H9 (cell line): ENCODE measurements at regions not wholly inside any gene's neighbourhood (a gene's known extent, or its start where the extent isn't known, plus 50 kb on each side); places are given as distances from the start of the nearest gene placed in this dataset.

ENCODE experiments used
- DNase-seq: peaks from one replicate; pipeline ENCODE4 v3.0.0-alpha.2; 2017
- H2AFZ ChIP-seq: one replicate; pipeline ENCODE4 v1.6.1; 2013; ENCODE audit warnings: mild to moderate bottlenecking, low read length, control low read depth, moderate library complexity
- H2AK5ac ChIP-seq: 2 replicates; pipeline ENCODE4 v1.6.1; 2013; ENCODE audit warnings: low read length, control low read depth, mixed read lengths; ENCODE audit not compliant: insufficient read length
- H2BK120ac ChIP-seq: one replicate; pipeline ENCODE4 v1.6.1; 2013; ENCODE audit warnings: low read depth, mild to moderate bottlenecking, low read length, control low read depth, inconsistent platforms; ENCODE audit not compliant: poor library complexity, severe bottlenecking
- H2BK12ac ChIP-seq: 2 replicates; pipeline ENCODE4 v1.6.1; 2013; ENCODE audit warnings: low read length, control low read depth, mixed read lengths, low read depth; ENCODE audit not compliant: insufficient read length
- H2BK15ac ChIP-seq: 2 replicates; pipeline ENCODE4 v1.6.1; 2013; ENCODE audit warnings: low read depth, low read length, control low read depth
- H2BK20ac ChIP-seq: one replicate; pipeline ENCODE4 v1.6.1; 2013; ENCODE audit warnings: low read depth, mild to moderate bottlenecking, low read length, control low read depth, inconsistent platforms; ENCODE audit not compliant: poor library complexity, severe bottlenecking
- H2BK5ac ChIP-seq: 2 replicates; pipeline ENCODE4 v1.6.1; 2013; ENCODE audit warnings: low read length, control low read depth, mixed read lengths; ENCODE audit not compliant: insufficient read length
- H3K14ac ChIP-seq: 2 replicates; pipeline ENCODE4 v1.6.1; 2013; ENCODE audit warnings: low read length, control low read depth; ENCODE audit not compliant: insufficient read depth
- H3K18ac ChIP-seq: 2 replicates; pipeline ENCODE4 v1.6.1; 2013; ENCODE audit warnings: low read depth, mild to moderate bottlenecking, mixed read lengths, low read length, control low read depth; ENCODE audit not compliant: insufficient read length
- H3K23ac ChIP-seq: 2 replicates; pipeline ENCODE4 v1.6.1; 2013; ENCODE audit warnings: low read length, control low read depth, mixed read lengths, low read depth; ENCODE audit not compliant: insufficient read length
- H3K23me2 ChIP-seq: 2 replicates; pipeline ENCODE4 v1.6.1; 2013; ENCODE audit warnings: low read depth, mild to moderate bottlenecking, mixed read lengths, low read length, control low read depth; ENCODE audit not compliant: insufficient read length, poor library complexity, severe bottlenecking
- H3K27ac ChIP-seq: 2 replicates; pipeline ENCODE4 v1.5.1; 2013; ENCODE audit warnings: low read length, control low read depth, mixed read lengths, low read depth; ENCODE audit not compliant: insufficient read length
- H3K27me3 ChIP-seq: 2 replicates; pipeline ENCODE4 v1.6.1; 2013; ENCODE audit warnings: low read length, control low read depth, inconsistent platforms; ENCODE audit not compliant: insufficient read depth
- H3K4ac ChIP-seq: 2 replicates; pipeline ENCODE4 v1.6.1; 2013; ENCODE audit warnings: low read depth, mild to moderate bottlenecking, control low read depth, inconsistent platforms, low read length, moderate library complexity
- H3K4me1 ChIP-seq: 2 replicates; pipeline ENCODE4 v1.6.1; 2013; ENCODE audit warnings: low read length, control low read depth, inconsistent platforms; ENCODE audit not compliant: insufficient read depth
- H3K4me2 ChIP-seq: 2 replicates; pipeline ENCODE4 v1.6.1; 2013; ENCODE audit warnings: low read length, control low read depth, mixed read lengths; ENCODE audit not compliant: insufficient read length, insufficient read depth
- H3K56ac ChIP-seq: 2 replicates; pipeline ENCODE4 v1.6.1; 2013; ENCODE audit warnings: low read depth, mild to moderate bottlenecking, mixed read lengths, low read length, control low read depth; ENCODE audit not compliant: insufficient read length
- H3K79me1 ChIP-seq: 2 replicates; pipeline ENCODE4 v1.6.1; 2013; ENCODE audit warnings: low read depth, mild to moderate bottlenecking, moderate library complexity, low read length, control low read depth, inconsistent platforms; ENCODE audit not compliant: insufficient read depth, poor library complexity, severe bottlenecking
- H3K79me2 ChIP-seq: 2 replicates; pipeline ENCODE4 v1.6.1; 2013; ENCODE audit warnings: low read length, control low read depth, inconsistent platforms; ENCODE audit not compliant: insufficient read depth
- H3K9ac ChIP-seq: 2 replicates; pipeline ENCODE4 v1.6.1; 2013; ENCODE audit warnings: low read length, control low read depth, mixed read lengths; ENCODE audit not compliant: insufficient read length; ENCODE audit errors: extremely low read depth
- H3K9me3 ChIP-seq: one replicate; pipeline ENCODE4 v1.6.1; 2013; ENCODE audit warnings: low read depth, low read length, inconsistent platforms; ENCODE audit not compliant: control insufficient read depth
- H3T11ph ChIP-seq: one replicate; pipeline ENCODE4 v1.6.1; 2013; ENCODE audit warnings: mild to moderate bottlenecking, low read length, control low read depth, inconsistent platforms
- H4K20me1 ChIP-seq: one replicate; pipeline ENCODE4 v1.6.1; 2013; ENCODE audit not compliant: control insufficient read depth, insufficient read length, insufficient read depth
- H4K5ac ChIP-seq: 2 replicates; pipeline ENCODE4 v1.6.1; 2013; ENCODE audit warnings: low read depth, mild to moderate bottlenecking, mixed read lengths, low read length, control low read depth; ENCODE audit not compliant: insufficient read length
- H4K8ac ChIP-seq: replicated peaks from 2 replicates; pipeline ENCODE4 v1.6.1; 2013; ENCODE audit warnings: low read length, control low read depth, mixed read lengths, low read depth; ENCODE audit not compliant: insufficient read length
- H4K91ac ChIP-seq: 2 replicates; pipeline ENCODE4 v1.6.1; 2013; ENCODE audit warnings: low read depth, mild to moderate bottlenecking, moderate library complexity, mixed read lengths, low read length, control low read depth; ENCODE audit not compliant: insufficient read length
- H3K27ac Mint-ChIP-seq, 3 experiments: 2 replicates in 2 of 3; 3 replicates in 1 of 3; pipeline ENCODE4 v1.8.0; 2020 to 2021; ENCODE audit warnings: mixed read lengths in 3 of 3, mild to moderate bottlenecking in 1 of 3, moderate library complexity in 1 of 3
- H3K27me3 Mint-ChIP-seq: 2 replicates; pipeline ENCODE4 v1.8.0; 2021; ENCODE audit warnings: low read depth, mild to moderate bottlenecking, moderate library complexity, mixed read lengths
- H3K36me3 Mint-ChIP-seq, 3 experiments: 2 replicates in 2 of 3; 3 replicates in 1 of 3; pipeline ENCODE4 v1.8.0; 2020 to 2021; ENCODE audit warnings: low read depth in 3 of 3, mixed read lengths in 3 of 3; ENCODE audit not compliant: insufficient read depth in 1 of 3
- H3K4me1 Mint-ChIP-seq, 2 experiments: 2 replicates each; pipeline ENCODE4 v1.8.0; 2020; ENCODE audit warnings: mixed read lengths in 2 of 2
- H3K4me3 Mint-ChIP-seq, 2 experiments: 2 replicates in 1 of 2; 3 replicates in 1 of 2; pipeline ENCODE4 v1.8.0; 2020 to 2021; ENCODE audit warnings: mild to moderate bottlenecking in 2 of 2, mixed read lengths in 2 of 2, moderate library complexity in 1 of 2
- H3K9me3 Mint-ChIP-seq, 2 experiments: 2 replicates in 1 of 2; 3 replicates in 1 of 2; pipeline ENCODE4 v1.8.0; 2020; ENCODE audit warnings: mild to moderate bottlenecking in 2 of 2, mixed read lengths in 2 of 2, moderate library complexity in 1 of 2
- CTCF ChIP-seq: fragments of 200-600 bp; sonication (generic); conservative IDR thresholded peaks from 3 replicates; pipeline ENCODE4 v1.8.0; 2021; ENCODE audit warnings: antibody characterized with exemption, mild to moderate bottlenecking
- WGBS: extraction: QIAGEN DNeasy Blood & Tissue Kit; methylation state at CpG from one replicate; pipeline ENCODE4 v1.1.7; 2013; ENCODE audit warnings: missing lambda C conversion rate, low lambda C conversion rate, mixed read lengths; ENCODE audit not compliant: insufficient read length; ENCODE audit errors: extremely low coverage; 5-methylcytosine and 5-hydroxymethylcytosine counted together

- no peaks in the 10 kb centered on the region for H3K79me1 ChIP-seq
- peaks cover 4% of the 10 kb centered on the region for H3K27me3 Mint-ChIP-seq
- no peaks in the 10 kb centered on the region for H3K4me1 ChIP-seq
- no peaks in the 10 kb centered on the region for H4K20me1 ChIP-seq
- peaks cover 10 to 11% of the 10 kb centered on the region in 2 experiments; a peak in 3 of 4 replicates for H3K4me1 Mint-ChIP-seq
- H2AK5ac ChIP-seq, result no peak overlapping the region
- no peak overlapping the region for H3K27ac ChIP-seq
- H3K27ac Mint-ChIP-seq, result no peak overlapping the region
- H2BK5ac ChIP-seq, result no peak overlapping the region
- no peaks in the 10 kb centered on the region for H3K27me3 ChIP-seq
- peaks cover 9 to 13% of the 10 kb centered on the region in 2 experiments; a peak in 4 of 5 replicates for H3K9me3 Mint-ChIP-seq
- no peak overlapping the region for H2BK20ac ChIP-seq
- H4K5ac ChIP-seq, result no peak overlapping the region
- H3K4ac ChIP-seq, result no peak overlapping the region
- H3K23me2 ChIP-seq, result no peaks in the 10 kb centered on the region
- H4K91ac ChIP-seq, result no peak overlapping the region
- H3K36me3 Mint-ChIP-seq, result peaks cover 4 to 19% (median 5%) of the 10 kb centered on the region in 3 experiments; a peak in 6 of 7 replicates
- H3K18ac ChIP-seq, result no peak overlapping the region
- H2AFZ ChIP-seq, result no peak overlapping the region
- H3T11ph ChIP-seq, result no peak overlapping the region
- no peak overlapping the region for H3K4me3 Mint-ChIP-seq
- no peak overlapping the region for H3K14ac ChIP-seq
- H2BK12ac ChIP-seq, result no peak overlapping the region
- no peak overlapping the region for H3K23ac ChIP-seq
- H3K4me2 ChIP-seq, result no peak overlapping the region
- H3K79me2 ChIP-seq, result no peaks in the 10 kb centered on the region
- TF ChIP-seq CTCF, result no peak
- H3K9ac ChIP-seq, result no peak overlapping the region
- H2BK120ac ChIP-seq, result no peak overlapping the region
- H2BK15ac ChIP-seq, result no peak overlapping the region
- no peaks in the 10 kb centered on the region for H3K9me3 ChIP-seq
- H4K8ac ChIP-seq, result no peak overlapping the region
- no peak overlapping the region for H3K56ac ChIP-seq
- no peak for DNase-seq
- WGBS, result no CpG with 5 or more reads among the region's 4 CpGs
These were observed 819.3 kb downstream of the FRK start for GRCh38 chr6:115241373-115241772.
